ENCODE measurements at regions not wholly inside any gene's neighbourhood (a gene's known extent, or its start where the extent isn't known, plus 50 kb on each side); places are given as distances from the start of the nearest gene placed in this dataset.

GRCh38 chr7:10268034-10268433 is 705.6 kb upstream of the PHF14 start:
- Histone ChIP-seq H3K27me3 (replicated peaks; ENCODE audit: insufficient read depth) (no peaks in the 10 kb centered on the region), H3K27ac (no peak overlapping the region), H3K4me1 (ENCODE audit: control insufficient read depth in 1 of 2, low read depth in 2 of 2) (no peaks in the 10 kb centered on the region), H3K9me3 (no peaks in the 10 kb centered on the region), H3K4me3 (no peak overlapping the region), H3K36me3 (no peaks in the 10 kb centered on the region)
- TF ChIP-seq CTCF (IDR thresholded peaks at IDR 0.05), result no peak
- DNase-seq (ENCODE audit: low spot score) (no peak), ATAC-seq (ENCODE audit: insufficient number of reproducible peaks, low FRiP score, low read depth) (no peak)

GRCh38 chr7:10282909-10283308 is 690.8 kb upstream of the PHF14 start:
- TF ChIP-seq CTCF (IDR thresholded peaks at IDR 0.05), result no peak
- no peak for ATAC-seq (ENCODE audit: insufficient number of reproducible peaks, low FRiP score, low read depth)
- Histone ChIP-seq H3K36me3 (no peaks in the 10 kb centered on the region), H3K4me1 (ENCODE audit: control insufficient read depth in 1 of 2, low read depth in 2 of 2) (no peaks in the 10 kb centered on the region), H3K4me3 (no peak overlapping the region), H3K27ac (no peak overlapping the region), H3K9me3 (no peaks in the 10 kb centered on the region), H3K27me3 (replicated peaks; ENCODE audit: insufficient read depth) (no peaks in the 10 kb centered on the region)
- no peak for DNase-seq (ENCODE audit: low spot score)

GRCh38 chr7:10284001-10284400 is 689.7 kb upstream of the PHF14 start:
- Histone ChIP-seq H3K36me3 (no peaks in the 10 kb centered on the region), H3K27ac (no peak overlapping the region), H3K9me3 (no peaks in the 10 kb centered on the region), H3K4me3 (no peak overlapping the region), H3K4me1 (ENCODE audit: control insufficient read depth in 1 of 2, low read depth in 2 of 2) (no peaks in the 10 kb centered on the region), H3K27me3 (replicated peaks; ENCODE audit: insufficient read depth) (no peaks in the 10 kb centered on the region)
- ATAC-seq (ENCODE audit: insufficient number of reproducible peaks, low FRiP score, low read depth), result no peak
- DNase-seq (ENCODE audit: low spot score), result no peak
- no peak for TF ChIP-seq CTCF (IDR thresholded peaks at IDR 0.05)

- Histone ChIP-seq H3K4me3 (no peak overlapping the region), H3K36me3 (no peaks in the 10 kb centered on the region), H3K27ac (no peak overlapping the region), H3K27me3 (replicated peaks; ENCODE audit: insufficient read depth) (no peaks in the 10 kb centered on the region), H3K4me1 (ENCODE audit: control insufficient read depth in 1 of 2, low read depth in 2 of 2) (no peaks in the 10 kb centered on the region), H3K9me3 (no peaks in the 10 kb centered on the region)
- DNase-seq (ENCODE audit: low spot score) (no peak), ATAC-seq (ENCODE audit: insufficient number of reproducible peaks, low FRiP score, low read depth) (no peak)
- TF ChIP-seq CTCF (IDR thresholded peaks at IDR 0.05), result no peak
These were observed 674.3 kb upstream of the PHF14 start for GRCh38 chr7:10299384-10299783.

GRCh38 chr7:10300577-10300976 is 673.1 kb upstream of the PHF14 start:
- DNase-seq (ENCODE audit: low spot score), result no peak
- Histone ChIP-seq H3K4me1 (ENCODE audit: control insufficient read depth in 1 of 2, low read depth in 2 of 2) (no peaks in the 10 kb centered on the region), H3K36me3 (no peaks in the 10 kb centered on the region), H3K4me3 (no peak overlapping the region), H3K9me3 (no peaks in the 10 kb centered on the region), H3K27ac (no peak overlapping the region), H3K27me3 (replicated peaks; ENCODE audit: insufficient read depth) (no peaks in the 10 kb centered on the region)
- ATAC-seq (ENCODE audit: insufficient number of reproducible peaks, low FRiP score, low read depth), result no peak
- TF ChIP-seq CTCF (IDR thresholded peaks at IDR 0.05), result no peak

Measured in thoracic aorta (tissue), 2 donors.